ENCODE measurements at regions not wholly inside any gene's neighbourhood (a gene's known extent, or its start where the extent isn't known, plus 50 kb on each side); places are given as distances from the start of the nearest gene placed in this dataset.

- DNase-seq, result no peak
These were observed 119.6 kb downstream of the MTX2 start for GRCh38 chr2:176388861-176389260.

DNA sequence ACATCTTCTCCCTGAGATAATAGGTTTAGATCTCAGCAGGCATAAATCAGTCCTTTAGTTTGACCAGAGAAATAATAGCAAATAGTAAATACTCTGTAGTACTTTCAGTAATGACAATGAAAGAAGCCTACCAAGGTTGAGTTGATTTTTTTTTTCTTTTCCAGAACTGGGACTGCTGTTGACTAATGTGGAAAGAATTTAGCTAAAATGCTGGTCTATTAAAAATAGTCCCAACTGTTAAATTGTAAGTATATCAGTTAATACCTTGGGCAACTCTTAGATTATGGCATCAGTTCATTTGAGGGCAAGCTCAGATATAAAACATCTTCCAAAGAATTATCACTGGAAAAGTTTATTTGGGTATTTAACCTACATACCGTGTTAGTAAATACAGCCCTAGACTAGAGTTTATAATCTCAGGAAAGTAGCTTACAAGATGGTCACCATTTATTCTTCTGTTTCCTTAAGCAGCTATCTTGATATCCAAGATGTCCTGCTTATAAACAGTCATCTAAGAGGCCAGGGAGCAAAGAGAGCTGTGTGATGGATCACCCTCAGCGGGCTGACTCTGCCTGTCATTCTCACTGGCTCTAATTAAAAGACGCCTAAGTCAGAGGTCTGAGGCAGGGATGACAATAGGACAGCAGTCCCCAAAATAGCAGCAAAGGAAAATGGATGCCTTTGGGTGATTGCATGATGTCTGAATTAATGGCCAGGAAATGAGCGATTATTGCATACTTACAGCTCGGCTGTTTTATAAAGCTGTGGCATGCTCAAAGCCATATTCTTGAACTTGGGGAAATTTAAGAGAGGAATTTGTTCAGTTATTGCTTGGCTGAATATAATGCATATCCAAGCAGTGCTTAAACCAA, 121.3 kb downstream of the MTX2 start:
- no peak for DNase-seq

DNA sequence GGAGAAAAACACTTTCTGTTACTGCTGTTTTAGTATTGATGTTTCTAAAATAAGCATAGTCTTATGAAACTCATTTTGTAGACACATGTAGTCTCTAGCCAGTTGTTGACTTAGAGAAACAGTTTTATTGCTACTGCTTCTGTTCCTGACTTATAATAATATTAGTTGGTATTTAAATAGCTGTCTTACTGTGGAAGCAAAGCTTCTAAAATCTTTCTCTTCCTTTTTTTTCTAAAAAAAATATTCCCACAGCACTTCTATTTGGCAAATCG, 121.8 kb downstream of the MTX2 start:
- DNase-seq, result no peak

GRCh38 chr2:176392249-176392648, 123.0 kb downstream of the MTX2 start:
- no peak for DNase-seq

DNA sequence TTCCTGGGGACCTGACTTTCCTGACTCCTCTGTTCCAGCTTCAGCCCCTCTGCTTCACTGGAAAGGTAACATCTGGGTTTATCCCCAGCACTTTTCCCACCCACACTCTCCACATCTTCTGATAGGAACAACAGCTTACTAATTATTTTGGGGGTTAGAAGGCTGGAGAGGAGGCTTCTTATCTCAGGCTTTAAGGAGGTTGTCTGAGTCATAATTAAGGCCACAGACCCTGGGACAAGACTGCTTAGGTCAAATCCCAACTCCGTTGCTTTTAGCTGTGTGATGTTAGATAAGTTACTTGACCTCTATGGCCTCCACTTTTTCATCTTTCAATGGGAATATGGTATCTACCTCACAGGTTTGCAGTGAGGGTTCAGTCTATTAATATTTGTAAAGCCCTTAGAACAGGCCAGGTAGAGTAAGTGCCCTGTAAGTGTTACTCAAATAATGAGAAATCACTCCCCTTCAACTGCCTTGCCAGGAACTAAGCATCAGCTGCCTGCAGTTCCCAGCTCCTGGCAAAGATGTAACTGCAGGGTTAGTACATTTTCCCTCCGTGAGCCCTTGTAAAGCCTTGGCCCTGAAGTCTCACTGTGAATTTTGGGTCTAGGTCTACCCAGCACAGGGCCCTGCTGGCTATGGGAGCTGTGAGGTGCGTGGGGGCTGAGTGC, 123.6 kb downstream of the MTX2 start:
- DNase-seq, result no peak

DNA sequence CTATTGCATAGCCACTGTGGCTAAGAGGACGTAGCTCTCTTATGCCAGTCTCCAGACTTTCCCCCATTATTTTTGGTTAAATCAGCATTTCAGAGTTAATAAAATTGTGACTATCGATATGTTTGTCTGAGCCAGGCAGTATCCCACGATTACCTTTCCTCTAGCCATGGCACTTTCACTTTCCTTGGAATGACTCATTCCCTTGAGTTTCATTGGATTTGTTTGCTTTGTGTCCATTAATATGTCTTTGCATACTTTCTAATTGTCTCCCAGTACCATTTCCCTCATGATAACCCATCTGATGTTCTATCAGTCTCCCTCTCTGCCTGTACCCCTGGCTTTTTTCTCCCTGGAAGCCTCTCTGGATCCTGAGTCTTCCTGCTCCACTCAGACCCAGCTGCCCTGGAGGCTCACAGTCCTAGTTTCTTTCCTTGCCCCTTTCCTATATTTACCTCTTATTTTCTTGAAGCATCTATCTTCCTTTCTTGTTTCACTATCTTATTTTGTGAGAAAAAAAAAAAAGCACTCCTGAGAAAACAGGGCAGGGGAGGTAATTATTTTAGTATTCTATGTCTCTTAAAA, 126.1 kb downstream of the MTX2 start:
- DNase-seq, result no peak

GRCh38 chr2:176398243-176399073, 129.2 kb downstream of the MTX2 start:
- no peak for DNase-seq

DNA sequence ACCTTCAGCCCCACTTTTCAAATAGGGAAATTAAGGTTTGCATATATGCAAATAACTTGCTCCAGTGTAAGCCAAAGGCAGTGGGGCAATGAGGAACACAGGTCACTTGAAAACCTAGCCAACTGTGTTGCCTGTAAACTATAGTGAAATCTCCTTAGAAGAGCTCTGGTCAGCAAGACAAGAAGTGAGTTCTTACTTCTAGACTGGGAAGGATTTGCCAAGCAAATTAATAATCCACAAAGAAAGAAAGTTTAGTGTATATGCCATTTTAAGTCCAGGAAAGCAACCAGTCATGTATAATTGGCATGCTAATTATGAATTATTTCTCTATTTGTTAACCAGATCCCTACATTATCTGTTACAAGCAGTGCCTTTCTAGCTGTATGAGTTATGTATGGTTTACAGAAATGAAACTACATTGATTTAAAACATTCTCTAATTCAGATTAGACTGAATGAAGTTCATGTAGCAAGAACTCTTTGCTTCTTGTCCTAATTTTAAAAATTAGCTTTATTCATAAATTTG, 129.9 kb downstream of the MTX2 start:
- DNase-seq, result no peak

- no peak for DNase-seq
These were observed 136.2 kb downstream of the MTX2 start for GRCh38 chr2:176405477-176405876.

- DNase-seq, result no peak
These were observed 138.5 kb downstream of the MTX2 start for GRCh38 chr2:176407706-176408105.

DNA sequence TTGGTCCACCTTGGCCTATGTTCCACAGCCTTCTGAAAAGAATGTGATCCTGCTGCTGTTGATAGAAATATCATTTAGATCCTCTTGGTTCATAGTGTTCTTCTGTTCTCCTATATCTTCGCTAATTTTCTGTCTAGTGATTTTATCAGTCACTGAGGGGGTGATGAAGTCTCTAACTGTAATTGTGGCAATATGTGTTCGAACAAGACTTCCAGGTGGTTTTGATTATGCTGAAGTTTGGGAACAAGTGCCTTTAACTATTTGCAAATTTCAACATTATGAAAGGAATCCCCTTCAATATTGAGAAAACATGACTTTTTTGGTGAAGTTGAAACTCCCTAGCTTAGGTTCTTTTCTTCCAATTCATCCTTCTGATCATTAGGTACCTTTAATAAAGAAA, 140.4 kb downstream of the MTX2 start:
- DNase-seq, result no peak

- no peak for DNase-seq
These were observed 142.9 kb downstream of the MTX2 start for GRCh38 chr2:176412136-176412535.

DNA sequence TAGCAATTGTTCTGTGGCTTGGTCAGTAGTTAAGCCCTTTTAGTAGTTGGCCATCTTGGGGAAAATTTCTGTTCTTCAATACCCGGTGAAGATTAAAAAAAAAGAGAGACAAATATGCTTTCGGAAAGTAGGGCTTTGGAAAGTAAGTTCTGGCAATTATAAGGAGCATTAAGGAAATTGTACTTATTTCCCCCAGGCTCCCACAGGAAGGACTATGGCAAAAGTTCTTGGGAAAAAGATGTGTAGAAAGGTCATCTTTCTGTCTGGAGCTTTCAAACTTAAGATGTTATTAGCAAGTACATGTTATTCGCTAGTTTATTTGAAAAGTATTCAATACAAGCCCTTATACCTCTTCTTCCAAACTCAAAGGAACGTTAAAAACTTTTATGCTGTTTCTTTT, 144.5 kb downstream of the MTX2 start:
- DNase-seq, result no peak

- DNase-seq, result no peak
These were observed 145.4 kb downstream of the MTX2 start for GRCh38 chr2:176414641-176415040.

GRCh38 chr2:176415174-176415895, 146.1 kb downstream of the MTX2 start:
- DNase-seq, result no peak

GRCh38 chr2:176415937-176416499, 146.8 kb downstream of the MTX2 start:
- DNase-seq, result no peak

DNA sequence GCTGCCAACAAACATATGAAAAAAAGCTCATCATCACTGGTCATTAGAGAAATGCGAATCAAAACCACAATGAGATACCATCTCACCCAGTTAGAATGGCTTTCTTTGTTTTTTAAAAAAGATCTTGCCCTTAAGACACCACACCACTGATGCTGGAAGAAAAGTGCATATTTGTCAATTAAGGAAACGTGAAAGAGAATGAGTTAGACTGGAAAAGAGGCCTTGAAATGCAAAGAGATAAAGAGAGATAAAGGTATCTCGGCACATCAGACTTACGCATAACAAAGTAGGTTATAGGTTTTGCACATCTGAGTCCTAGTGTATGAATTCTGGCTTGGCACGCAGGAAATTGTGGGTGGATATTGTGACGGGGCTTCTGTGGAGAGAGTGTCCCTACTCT, 149.5 kb downstream of the MTX2 start:
- no peak for DNase-seq

- no peak for DNase-seq
These were observed 150.4 kb downstream of the MTX2 start for GRCh38 chr2:176419591-176420071.

DNA sequence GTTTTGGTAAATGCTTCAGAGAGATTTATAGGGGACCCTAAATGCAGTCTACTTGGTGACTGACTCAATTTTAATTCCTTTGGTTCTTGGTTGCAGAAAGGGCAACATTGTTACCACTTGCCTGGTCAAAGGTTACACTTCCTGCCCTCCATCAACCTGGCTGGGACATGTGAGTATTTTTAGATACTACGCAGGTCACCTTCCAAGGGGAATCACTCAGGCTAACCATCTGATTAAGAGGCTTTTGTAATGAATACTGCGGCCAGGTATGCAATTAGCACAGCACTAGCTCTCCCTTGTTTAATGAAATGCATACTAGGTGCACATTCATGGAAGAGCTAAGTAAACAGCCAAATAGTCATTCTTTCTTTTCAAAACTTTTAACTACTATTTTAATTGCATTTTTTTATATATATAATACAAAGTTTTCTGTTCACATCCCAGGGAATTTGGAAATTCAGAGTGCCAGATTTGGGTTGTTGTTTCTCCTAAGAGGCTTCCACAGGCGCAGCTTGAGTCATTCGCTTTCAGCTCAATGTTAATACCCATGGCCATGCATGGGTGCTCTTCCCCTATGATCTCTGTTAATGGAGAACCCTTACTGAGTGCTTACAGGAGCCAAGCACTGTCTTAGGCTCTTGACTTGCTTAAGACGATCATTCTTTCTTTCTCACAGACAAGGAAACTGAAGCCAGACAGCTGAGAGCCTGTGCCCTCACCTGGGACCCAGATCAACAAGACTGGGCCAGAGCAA, 152.2 kb downstream of the MTX2 start:
- no peak for DNase-seq

DNA sequence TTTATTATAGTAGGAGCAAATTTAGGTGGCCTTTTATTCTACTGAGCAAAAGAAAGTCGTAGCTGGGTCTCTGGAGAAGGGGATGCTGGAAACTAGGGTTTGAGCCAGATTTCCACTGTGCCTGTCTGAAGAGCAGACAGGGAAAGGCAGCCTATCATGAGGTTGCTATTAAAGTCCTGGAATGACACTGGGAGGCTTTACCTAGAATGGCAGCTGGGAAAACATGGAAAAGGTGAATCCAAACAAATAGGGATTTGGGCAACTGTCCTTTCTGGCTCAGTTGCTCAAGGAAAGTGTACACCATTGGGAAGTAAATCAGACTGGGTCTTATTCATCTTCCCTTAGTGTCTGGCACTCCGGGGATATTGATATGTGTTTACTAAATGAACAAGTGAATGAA, 154.6 kb downstream of the MTX2 start:
- DNase-seq, result no peak

DNA sequence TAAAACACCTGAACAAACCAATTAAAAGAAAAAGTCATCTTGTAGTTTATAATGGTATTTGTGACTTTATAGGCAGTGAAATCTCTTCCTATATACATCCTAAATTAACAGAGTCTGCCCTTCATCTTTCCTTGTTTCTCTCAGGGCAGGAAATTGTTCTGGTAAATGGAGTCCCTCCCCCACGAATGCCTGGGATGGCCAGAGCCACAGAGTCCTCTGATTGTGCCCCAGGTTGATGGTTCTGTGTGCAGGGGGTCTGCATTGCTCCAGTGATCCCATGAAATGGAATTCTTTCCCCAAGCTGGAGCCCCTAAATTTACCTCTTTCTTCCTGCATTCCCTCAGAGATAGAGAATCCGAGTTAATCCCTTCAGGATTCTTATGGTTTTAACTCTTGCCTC, 155.5 kb downstream of the MTX2 start:
- no peak for DNase-seq
